HCT116 (cell line): ENCODE measurements at regions not wholly inside any gene's neighbourhood (a gene's known extent, or its start where the extent isn't known, plus 50 kb on each side); places are given as distances from the start of the nearest gene placed in this dataset.

ENCODE experiments used
- ATAC-seq: fragments of 200-7000 bp; cut with Tn5 transposase; 2 replicates; pipeline ENCODE4 v1.9.1; 2020; ENCODE audit warnings: mild to moderate bottlenecking, moderate library complexity
- BruUV-seq: library from RNA; stranded (reverse); fragments of 400-500 nt; replicated peaks from 2 replicates; lab custom pipeline; 2021; lab: Mats Ljungman, UMichigan
- CTCF ChIA-PET: fragments of 300-600 bp; sonication (Branson Sonifier 250); formaldehyde crosslinking; loops from one replicate; lab custom pipeline; 2021; ENCODE audit warnings: antibody characterized with exemption; lab: Charles Lee
- POLR2A ChIA-PET: fragments of 300-600, 350-600 bp; sonication (Branson Sonifier 250); formaldehyde crosslinking; loops from one replicate; lab custom pipeline; 2021; ENCODE audit warnings: antibody characterized with exemption; lab: Charles Lee
- RAD21 ChIA-PET, 2 experiments: fragments of 300-600 bp; sonication (Branson Sonifier 250); formaldehyde crosslinking; loops; one replicate each; lab custom pipeline; 2023; ENCODE audit warnings: low total read pairs in 2 of 2; ENCODE audit not compliant: uncharacterized antibody in 2 of 2, unreplicated experiment in 2 of 2, low non-redundant PET in 1 of 2; lab: Charles Lee
- DNase-seq: peaks from one replicate; pipeline ENCODE4 v3.0.0-alpha.2; 2010; ENCODE audit warnings: low read depth, low spot score
- H2AFZ ChIP-seq: fragments of 200-600 bp; shearing (Covaris generic), sonication (generic); 2 replicates; pipeline ENCODE4 v1.6.1; 2017; ENCODE audit warnings: low read depth, mixed run types, mixed read lengths, antibody characterized with exemption, low read length; ENCODE audit not compliant: poor library complexity, severe bottlenecking
- H3K27ac ChIP-seq: 2 replicates; pipeline ENCODE4 v1.5.1; 2012; ENCODE audit warnings: low read depth, low read length
- H3K27me3 ChIP-seq: fragments of 200-600 bp; sonication (generic); 2 replicates; pipeline ENCODE4 v1.6.1; 2016; ENCODE audit warnings: mixed run types, low read length, mixed read lengths; ENCODE audit not compliant: insufficient read depth
- H3K36me3 ChIP-seq, 2 experiments: fragments of 200-500 bp in 1 of 2; fragments of 200-600 bp in 1 of 2; sonication (Bioruptor generic) in 1 of 2; sonication (generic) in 1 of 2; 2 replicates each; pipeline versions ENCODE4 v1.5.1 to v1.6.1; 2014 to 2016; ENCODE audit warnings: low read length in 2 of 2, inconsistent platforms in 1 of 2, mixed read lengths in 1 of 2, mixed run types in 1 of 2; ENCODE audit not compliant: insufficient read depth in 2 of 2, control insufficient read depth in 1 of 2
- H3K4me1 ChIP-seq, 2 experiments: fragments of 200-600 bp in 1 of 2; sonication (generic) in 1 of 2; 2 replicates each; pipeline versions ENCODE4 v1.5.1 to v1.6.1; 2012 to 2017; ENCODE audit warnings: low read length in 2 of 2, inconsistent platforms in 1 of 2, mild to moderate bottlenecking in 1 of 2, mixed read lengths in 1 of 2, mixed run types in 1 of 2, moderate library complexity in 1 of 2; ENCODE audit not compliant: insufficient read depth in 2 of 2, control insufficient read depth in 1 of 2
- H3K4me2 ChIP-seq: fragments of 200-600 bp; sonication (generic); 2 replicates; pipeline ENCODE4 v1.6.1; 2017; ENCODE audit warnings: mixed run types, low read length, mixed read lengths
- H3K4me3 ChIP-seq, 2 experiments: fragments of 200-600 bp in 1 of 2; sonication (generic) in 1 of 2; replicated peaks in 1 of 2; 2 replicates each; pipeline ENCODE4 v1.5.1; 2011 to 2016; ENCODE audit warnings: low read length in 2 of 2, control low read depth in 1 of 2, low read depth in 1 of 2, mild to moderate bottlenecking in 1 of 2, mixed read lengths in 1 of 2, mixed run types in 1 of 2
- H3K79me2 ChIP-seq: fragments of 200-600 bp; sonication (generic); 2 replicates; pipeline ENCODE4 v1.6.1; 2017; ENCODE audit warnings: mild to moderate bottlenecking, mixed run types, low read length, moderate library complexity, mixed read lengths; ENCODE audit not compliant: insufficient read depth
- H3K9ac ChIP-seq: fragments of 200-600 bp; sonication (generic); 2 replicates; pipeline ENCODE4 v1.6.1; 2016; ENCODE audit warnings: low read length, mixed read lengths
- H3K9me2 ChIP-seq: fragments of 200-600 bp; sonication (generic), shearing (Covaris generic); 2 replicates; pipeline ENCODE4 v1.6.1; 2017; ENCODE audit warnings: mixed run types, mild to moderate bottlenecking, moderate library complexity; ENCODE audit not compliant: insufficient read depth
- H3K9me3 ChIP-seq, 2 experiments: fragments of 200-500 bp in 1 of 2; fragments of 200-600 bp in 1 of 2; sonication (Bioruptor generic) in 1 of 2; sonication (generic) in 1 of 2; 2 replicates each; pipeline ENCODE4 v1.6.1; 2014 to 2017; ENCODE audit warnings: low read length in 2 of 2, mixed read lengths in 2 of 2, inconsistent platforms in 1 of 2, low read depth in 1 of 2, mild to moderate bottlenecking in 1 of 2, mixed run types in 1 of 2, moderate library complexity in 1 of 2; ENCODE audit not compliant: control insufficient read depth in 1 of 2, insufficient read depth in 1 of 2
- H4K20me1 ChIP-seq: fragments of 200-600 bp; sonication (generic), shearing (Covaris generic); 2 replicates; pipeline ENCODE4 v1.6.1; 2017; ENCODE audit warnings: mixed run types, mild to moderate bottlenecking, moderate library complexity; ENCODE audit not compliant: insufficient read depth
- CEBPB ChIP-seq: IDR thresholded peaks from 2 replicates; pipeline ENCODE4 v1.6.1; 2012; ENCODE audit warnings: low read depth
- EGR1 ChIP-seq: IDR thresholded peaks from 2 replicates; pipeline ENCODE4 v1.6.1; 2012; ENCODE audit warnings: low read depth
- EZH2 ChIP-seq: fragments of 200-600 bp; sonication (generic); IDR thresholded peaks from 2 replicates; pipeline ENCODE4 v1.6.1; 2017; ENCODE audit warnings: antibody characterized with exemption, mixed run types
- EZH2phosphoT487 ChIP-seq: fragments of 200-600 bp; IDR thresholded peaks from 2 replicates; pipeline ENCODE4 v1.6.1; 2018; ENCODE audit warnings: antibody characterized with exemption, borderline replicate concordance
- POLR2AphosphoS5 ChIP-seq: IDR thresholded peaks from 2 replicates; pipeline ENCODE4 v1.6.1; 2011; ENCODE audit warnings: mild to moderate bottlenecking, low read depth, low read length, moderate library complexity
- TCF7L2 ChIP-seq: IDR thresholded peaks from 2 replicates; pipeline ENCODE4 v1.7.0; 2011; ENCODE audit warnings: borderline replicate concordance, inconsistent platforms; ENCODE audit not compliant: insufficient read depth, insufficient read length; ENCODE audit errors: extremely low read depth
- intact Hi-C: fragments of 100-400 bp; cut with micrococcal nuclease; formaldehyde crosslinking; loops from 2 replicates; pipeline ENCODE4 v1.10.0; 2022
- TF ChIP-seq, protein P1 (sequence below): IDR thresholded peaks from 2 replicates; pipeline ENCODE4 v1.6.1; 2012
- TF ChIP-seq, protein P2 (sequence below), 3 experiments: fragments of 200-600 bp in 1 of 3; sonication (generic) in 1 of 3; IDR thresholded peaks in 2 of 3; conservative IDR thresholded peaks in 1 of 3; 2 replicates each; pipeline ENCODE4 v1.5.1; 2012 to 2017; ENCODE audit warnings: low read depth in 2 of 3, low read length in 2 of 3, antibody characterized with exemption in 1 of 3, borderline replicate concordance in 1 of 3, control low read depth in 1 of 3, mild to moderate bottlenecking in 1 of 3, mixed read lengths in 1 of 3, mixed run types in 1 of 3, moderate library complexity in 1 of 3; ENCODE audit not compliant: insufficient read depth in 1 of 3
- TF ChIP-seq, protein P3 (sequence below): IDR thresholded peaks from 2 replicates; pipeline ENCODE4 v1.6.1; 2012; ENCODE audit warnings: low read depth

DNA sequence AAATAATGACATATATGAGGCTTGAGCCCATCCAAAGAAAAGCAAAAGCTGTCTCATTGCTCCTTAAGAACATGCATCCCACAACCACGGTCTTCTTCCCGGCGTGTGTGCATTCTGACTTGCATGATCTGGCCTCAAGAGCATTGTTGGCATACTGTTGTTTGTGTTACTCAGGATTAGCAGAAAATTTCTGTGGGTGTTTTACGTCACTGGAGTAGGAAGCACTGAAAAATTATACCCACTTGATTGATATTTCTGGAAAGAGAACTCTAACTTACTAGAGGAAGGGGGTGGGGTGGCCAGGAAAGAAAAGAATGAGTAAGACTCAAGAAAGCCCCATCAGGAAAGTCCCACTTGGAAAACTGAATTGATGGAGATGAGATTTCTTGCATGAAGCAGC lies 326.2 kb upstream of the PRDM1 start:
- Histone ChIP-seq H3K36me3 (no peaks in the 10 kb centered on the region), H3K27ac (no peak overlapping the region), H3K9me2 (no peaks in the 10 kb centered on the region), H3K9ac (no peak overlapping the region), H3K9me3 (no peaks in the 10 kb centered on the region), H2AFZ (no peak overlapping the region), H3K79me2 (no peaks in the 10 kb centered on the region), H3K4me1 (peaks cover 4 to 33% of the 10 kb centered on the region in 2 experiments; a peak in 2 of 4 replicates), H4K20me1 (no peaks in the 10 kb centered on the region), H3K4me3 (no peak overlapping the region), H3K27me3 (no peaks in the 10 kb centered on the region), H3K4me2 (no peak overlapping the region)
- intact Hi-C loops, result no loop called here
- TF ChIP-seq EGR1 (no peak), EZH2 (no peak)
- TF ChIP-seq, protein P1, sequence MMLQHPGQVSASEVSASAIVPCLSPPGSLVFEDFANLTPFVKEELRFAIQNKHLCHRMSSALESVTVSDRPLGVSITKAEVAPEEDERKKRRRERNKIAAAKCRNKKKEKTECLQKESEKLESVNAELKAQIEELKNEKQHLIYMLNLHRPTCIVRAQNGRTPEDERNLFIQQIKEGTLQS, result no peak
- DNase-seq (no peak), ATAC-seq (no peak)
- BruUV-seq, result no TSS peak
- POLR2A ChIA-PET, result interaction anchor here (1.0 kb wide), 1 partner anchor 9 kb away, joined by 3 read pairs; no protein-coding TSS in a partner anchor
- CTCF ChIA-PET, result no interaction called here
- RAD21 ChIA-PET, result no interaction called here

DNA sequence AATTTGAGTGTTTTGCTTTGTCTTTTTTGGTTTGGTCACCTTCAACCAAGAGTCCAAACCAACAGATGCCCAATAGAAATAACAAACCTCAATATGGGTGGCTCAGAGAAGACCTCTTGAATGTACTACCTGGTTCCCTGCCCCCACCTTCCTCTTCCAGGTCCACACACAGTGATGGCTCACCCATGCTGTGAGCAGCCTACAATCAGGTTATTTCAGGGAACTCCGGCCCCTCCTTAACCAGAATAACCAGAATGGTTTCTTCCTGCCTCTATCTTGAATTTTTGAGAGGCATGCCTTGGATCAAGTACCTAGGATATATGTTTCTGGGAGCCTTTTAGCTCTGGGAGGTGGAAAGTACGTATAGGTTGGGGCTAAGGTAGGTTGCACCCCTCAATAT lies 327.1 kb upstream of the PRDM1 start:
- ChIA-PET POLR2A (no interaction called here), RAD21 (no interaction called here), CTCF (no interaction called here)
- Histone ChIP-seq H3K9me3 (no peaks in the 10 kb centered on the region), H2AFZ (no peak overlapping the region), H3K4me2 (no peak overlapping the region), H3K4me1 (peaks cover 4 to 33% of the 10 kb centered on the region in 2 experiments; a peak in 2 of 4 replicates)
- intact Hi-C loops, result no loop called here
- no peak for DNase-seq
- TF ChIP-seq, protein P2, sequence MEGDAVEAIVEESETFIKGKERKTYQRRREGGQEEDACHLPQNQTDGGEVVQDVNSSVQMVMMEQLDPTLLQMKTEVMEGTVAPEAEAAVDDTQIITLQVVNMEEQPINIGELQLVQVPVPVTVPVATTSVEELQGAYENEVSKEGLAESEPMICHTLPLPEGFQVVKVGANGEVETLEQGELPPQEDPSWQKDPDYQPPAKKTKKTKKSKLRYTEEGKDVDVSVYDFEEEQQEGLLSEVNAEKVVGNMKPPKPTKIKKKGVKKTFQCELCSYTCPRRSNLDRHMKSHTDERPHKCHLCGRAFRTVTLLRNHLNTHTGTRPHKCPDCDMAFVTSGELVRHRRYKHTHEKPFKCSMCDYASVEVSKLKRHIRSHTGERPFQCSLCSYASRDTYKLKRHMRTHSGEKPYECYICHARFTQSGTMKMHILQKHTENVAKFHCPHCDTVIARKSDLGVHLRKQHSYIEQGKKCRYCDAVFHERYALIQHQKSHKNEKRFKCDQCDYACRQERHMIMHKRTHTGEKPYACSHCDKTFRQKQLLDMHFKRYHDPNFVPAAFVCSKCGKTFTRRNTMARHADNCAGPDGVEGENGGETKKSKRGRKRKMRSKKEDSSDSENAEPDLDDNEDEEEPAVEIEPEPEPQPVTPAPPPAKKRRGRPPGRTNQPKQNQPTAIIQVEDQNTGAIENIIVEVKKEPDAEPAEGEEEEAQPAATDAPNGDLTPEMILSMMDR (IDR thresholded peaks at IDR 0.05 in 2 of 3, conservative IDR thresholded peaks at IDR 0.05 in 1 of 3; ENCODE audit: borderline replicate concordance in 1 of 3, insufficient read depth in 1 of 3, low read depth in 2 of 3, low read length in 2 of 3), result no peak
- TF ChIP-seq TCF7L2, result no peak
- TF ChIP-seq CEBPB, result no peak
- TF ChIP-seq EZH2phosphoT487, result no peak
- no peak for TF ChIP-seq EZH2
- TF ChIP-seq, protein P3, sequence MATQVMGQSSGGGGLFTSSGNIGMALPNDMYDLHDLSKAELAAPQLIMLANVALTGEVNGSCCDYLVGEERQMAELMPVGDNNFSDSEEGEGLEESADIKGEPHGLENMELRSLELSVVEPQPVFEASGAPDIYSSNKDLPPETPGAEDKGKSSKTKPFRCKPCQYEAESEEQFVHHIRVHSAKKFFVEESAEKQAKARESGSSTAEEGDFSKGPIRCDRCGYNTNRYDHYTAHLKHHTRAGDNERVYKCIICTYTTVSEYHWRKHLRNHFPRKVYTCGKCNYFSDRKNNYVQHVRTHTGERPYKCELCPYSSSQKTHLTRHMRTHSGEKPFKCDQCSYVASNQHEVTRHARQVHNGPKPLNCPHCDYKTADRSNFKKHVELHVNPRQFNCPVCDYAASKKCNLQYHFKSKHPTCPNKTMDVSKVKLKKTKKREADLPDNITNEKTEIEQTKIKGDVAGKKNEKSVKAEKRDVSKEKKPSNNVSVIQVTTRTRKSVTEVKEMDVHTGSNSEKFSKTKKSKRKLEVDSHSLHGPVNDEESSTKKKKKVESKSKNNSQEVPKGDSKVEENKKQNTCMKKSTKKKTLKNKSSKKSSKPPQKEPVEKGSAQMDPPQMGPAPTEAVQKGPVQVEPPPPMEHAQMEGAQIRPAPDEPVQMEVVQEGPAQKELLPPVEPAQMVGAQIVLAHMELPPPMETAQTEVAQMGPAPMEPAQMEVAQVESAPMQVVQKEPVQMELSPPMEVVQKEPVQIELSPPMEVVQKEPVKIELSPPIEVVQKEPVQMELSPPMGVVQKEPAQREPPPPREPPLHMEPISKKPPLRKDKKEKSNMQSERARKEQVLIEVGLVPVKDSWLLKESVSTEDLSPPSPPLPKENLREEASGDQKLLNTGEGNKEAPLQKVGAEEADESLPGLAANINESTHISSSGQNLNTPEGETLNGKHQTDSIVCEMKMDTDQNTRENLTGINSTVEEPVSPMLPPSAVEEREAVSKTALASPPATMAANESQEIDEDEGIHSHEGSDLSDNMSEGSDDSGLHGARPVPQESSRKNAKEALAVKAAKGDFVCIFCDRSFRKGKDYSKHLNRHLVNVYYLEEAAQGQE, result no peak
- TF ChIP-seq EGR1, result no peak
- no peak for TF ChIP-seq POLR2AphosphoS5
- TF ChIP-seq, all 23 proteins: peak for 0
- no peaks in the 10 kb centered on the region for H3K36me3 ChIP-seq
- H3K79me2 ChIP-seq, result no peaks in the 10 kb centered on the region
- H3K9me2 ChIP-seq, result no peaks in the 10 kb centered on the region
- no peaks in the 10 kb centered on the region for H4K20me1 ChIP-seq
- no peak overlapping the region for H3K9ac ChIP-seq
- H3K27ac ChIP-seq, result no peak overlapping the region
- ATAC-seq, result no peak
- no TSS peak for BruUV-seq
- no peak overlapping the region for H3K4me3 ChIP-seq
- H3K27me3 ChIP-seq, result no peaks in the 10 kb centered on the region
